Parathyroid adenoma (tissue), 2 donors: ENCODE measurements at regions not wholly inside any gene's neighbourhood (a gene's known extent, or its start where the extent isn't known, plus 50 kb on each side); places are given as distances from the start of the nearest gene placed in this dataset.

Source experiments
- H2AFZ ChIP-seq: fragments of 300-600 bp; sonication (generic); one replicate; pipeline ENCODE4 v1.7.0; 2017; ENCODE audit warnings: antibody characterized with exemption, mild to moderate bottlenecking
- H3K27ac ChIP-seq: fragments of 300-600 bp; sonication (generic); one replicate; pipeline ENCODE4 v1.7.0; 2017
- H3K27me3 ChIP-seq: fragments of 300-600 bp; sonication (generic); one replicate; pipeline ENCODE4 v1.7.0; 2017; ENCODE audit warnings: low read length; ENCODE audit not compliant: control insufficient read depth, insufficient read depth
- H3K36me3 ChIP-seq: fragments of 300-600 bp; sonication (generic); one replicate; pipeline ENCODE4 v1.7.0; 2017; ENCODE audit warnings: low read length; ENCODE audit not compliant: control insufficient read depth, insufficient read depth
- H3K4me1 ChIP-seq: fragments of 300-600 bp; sonication (generic); one replicate; pipeline ENCODE4 v1.7.0; 2017; ENCODE audit warnings: control low read depth
- H3K4me2 ChIP-seq: fragments of 300-600 bp; sonication (generic); one replicate; pipeline ENCODE4 v1.7.0; 2017; ENCODE audit warnings: low read length
- H3K4me3 ChIP-seq: fragments of 300-600 bp; sonication (generic); one replicate; pipeline ENCODE4 v1.7.0; 2017; ENCODE audit warnings: low read depth, low read length
- H3K79me2 ChIP-seq: fragments of 300-600 bp; sonication (generic); one replicate; pipeline ENCODE4 v1.7.0; 2017; ENCODE audit warnings: control low read depth
- H3K9ac ChIP-seq: fragments of 300-600 bp; sonication (generic); one replicate; pipeline ENCODE4 v1.7.0; 2017; ENCODE audit warnings: mild to moderate bottlenecking
- H3K9me3 ChIP-seq: fragments of 300-600 bp; sonication (generic); one replicate; pipeline ENCODE4 v1.7.0; 2017; ENCODE audit warnings: low read length; ENCODE audit not compliant: control insufficient read depth
- CTCF ChIP-seq: fragments of 300-600 bp; sonication (generic); IDR thresholded peaks from one replicate; pipeline ENCODE4 v1.7.0; 2017; ENCODE audit warnings: antibody characterized with exemption, mild to moderate bottlenecking
- donor health status: primary hyperparathyroidism.

GRCh38 chr21:28719723-28720122 is 273.0 kb downstream of the LTN1 start:
- H2AFZ ChIP-seq: no peak overlapping the region
- no peak overlapping the region for H3K9ac ChIP-seq
- no peak for TF ChIP-seq CTCF
- no peaks in the 10 kb centered on the region for H3K36me3 ChIP-seq
- H3K27ac ChIP-seq: no peak overlapping the region
- H3K9me3 ChIP-seq: no peaks in the 10 kb centered on the region
- no peaks in the 10 kb centered on the region for H3K27me3 ChIP-seq
- no peaks in the 10 kb centered on the region for H3K4me1 ChIP-seq
- H3K4me3 ChIP-seq: no peak overlapping the region
- H3K79me2 ChIP-seq: no peaks in the 10 kb centered on the region
- H3K4me2 ChIP-seq: no peak overlapping the region

GRCh38 chr21:28714777-28715464 is 277.8 kb downstream of the LTN1 start:
- Histone ChIP-seq H3K9me3 (no peaks in the 10 kb centered on the region), H3K27ac (no peak overlapping the region), H3K4me3 (no peak overlapping the region), H3K9ac (no peak overlapping the region), H3K27me3 (no peaks in the 10 kb centered on the region), H2AFZ (no peak overlapping the region), H3K79me2 (no peaks in the 10 kb centered on the region), H3K4me1 (no peaks in the 10 kb centered on the region), H3K4me2 (no peak overlapping the region), H3K36me3 (no peaks in the 10 kb centered on the region)
- TF ChIP-seq CTCF: no peak

- TF ChIP-seq CTCF: no peak
- Histone ChIP-seq H3K9ac (no peak overlapping the region), H3K4me1 (no peaks in the 10 kb centered on the region), H3K27ac (no peak overlapping the region), H3K79me2 (no peaks in the 10 kb centered on the region), H3K4me2 (no peak overlapping the region), H3K9me3 (no peaks in the 10 kb centered on the region), H3K4me3 (no peak overlapping the region), H3K27me3 (no peaks in the 10 kb centered on the region), H3K36me3 (no peaks in the 10 kb centered on the region), H2AFZ (no peak overlapping the region)
Observed at GRCh38 chr21:28712411-28712810, 280.3 kb downstream of the LTN1 start.

GRCh38 chr21:28705616-28706015 is 287.1 kb downstream of the LTN1 start:
- TF ChIP-seq CTCF: no peak
- Histone ChIP-seq H3K36me3 (no peaks in the 10 kb centered on the region), H3K9me3 (no peaks in the 10 kb centered on the region), H3K4me3 (no peak overlapping the region), H3K79me2 (no peaks in the 10 kb centered on the region), H3K4me2 (no peak overlapping the region), H2AFZ (no peak overlapping the region), H3K27me3 (no peaks in the 10 kb centered on the region), H3K4me1 (no peaks in the 10 kb centered on the region), H3K27ac (no peak overlapping the region), H3K9ac (no peak overlapping the region)

GRCh38 chr21:28704746-28705145 is 287.9 kb downstream of the LTN1 start:
- Histone ChIP-seq H3K79me2 (no peaks in the 10 kb centered on the region), H3K9me3 (no peaks in the 10 kb centered on the region), H3K4me3 (no peak overlapping the region), H3K4me1 (no peaks in the 10 kb centered on the region), H2AFZ (no peak overlapping the region), H3K27me3 (no peaks in the 10 kb centered on the region), H3K4me2 (peak overlapping the region; percentile 35), H3K9ac (no peak overlapping the region), H3K36me3 (no peaks in the 10 kb centered on the region), H3K27ac (no peak overlapping the region)
- TF ChIP-seq CTCF: no peak
